Ectodermal cell (in vitro differentiated cells): ENCODE measurements at regions not wholly inside any gene's neighbourhood (a gene's known extent, or its start where the extent isn't known, plus 50 kb on each side); places are given as distances from the start of the nearest gene placed in this dataset.

Source experiments
- H3K27ac ChIP-seq: 2 replicates; pipeline ENCODE4 v1.7.0; 2013; ENCODE audit warnings: mild to moderate bottlenecking, low read depth, low read length; ENCODE audit not compliant: insufficient read depth, poor library complexity, severe bottlenecking
- H3K27me3 ChIP-seq: 2 replicates; pipeline ENCODE4 v1.7.0; 2013; ENCODE audit warnings: mild to moderate bottlenecking, low read length; ENCODE audit not compliant: insufficient read depth, control insufficient read depth, poor library complexity, severe bottlenecking
- H3K36me3 ChIP-seq: one replicate; pipeline ENCODE4 v1.7.0; 2013; ENCODE audit warnings: low read length; ENCODE audit not compliant: control insufficient read depth, insufficient read depth
- H3K4me1 ChIP-seq: one replicate; pipeline ENCODE4 v1.7.0; 2013; ENCODE audit warnings: low read length; ENCODE audit not compliant: control insufficient read depth, insufficient read depth
- H3K4me3 ChIP-seq: 2 replicates; pipeline ENCODE4 v1.7.0; 2013; ENCODE audit warnings: low read depth, low read length, control low read depth; ENCODE audit not compliant: insufficient read depth
- H3K9me3 ChIP-seq: 2 replicates; pipeline ENCODE4 v1.7.0; 2013; ENCODE audit warnings: mild to moderate bottlenecking, low read length, moderate library complexity; ENCODE audit not compliant: control insufficient read depth
- WGBS, 2 experiments: methylation state at CpG; one replicate each; pipeline ENCODE4 v1.1.7; 2013; ENCODE audit warnings: missing lambda C conversion rate in 2 of 2; 5-methylcytosine and 5-hydroxymethylcytosine counted together

GRCh38 chr2:45337481-45337880 lies 273.6 kb downstream of the SRBD1 start:
- Histone ChIP-seq H3K36me3 (no peaks in the 10 kb centered on the region), H3K27me3 (peaks cover 4% of the 10 kb centered on the region), H3K4me3 (no peak overlapping the region), H3K27ac (no peak overlapping the region), H3K4me1 (peaks cover 4% of the 10 kb centered on the region), H3K9me3 (no peaks in the 10 kb centered on the region)
- 85 to 90% methylated on average over 3 of the region's 3 CpGs for WGBS, 2 experiments

GRCh38 chr2:45334205-45334604 lies 276.9 kb downstream of the SRBD1 start:
- no peaks in the 10 kb centered on the region for H3K27me3 ChIP-seq
- H3K4me1 ChIP-seq = peaks cover 14% of the 10 kb centered on the region
- H3K36me3 ChIP-seq = no peaks in the 10 kb centered on the region
- WGBS, 2 experiments = 97% methylated on average over 17 of the region's 17 CpGs
- no peak overlapping the region for H3K27ac ChIP-seq
- H3K4me3 ChIP-seq = no peak overlapping the region
- H3K9me3 ChIP-seq = no peaks in the 10 kb centered on the region

- H3K27me3 ChIP-seq = no peaks in the 10 kb centered on the region
- WGBS, 2 experiments = 88 to 95% methylated on average over 1 of the region's 1 CpG
- H3K4me1 ChIP-seq = peaks cover 14% of the 10 kb centered on the region
- no peaks in the 10 kb centered on the region for H3K36me3 ChIP-seq
- no peaks in the 10 kb centered on the region for H3K9me3 ChIP-seq
- H3K4me3 ChIP-seq = no peak overlapping the region
- no peak overlapping the region for H3K27ac ChIP-seq
Observed at GRCh38 chr2:45332567-45332966, 278.5 kb downstream of the SRBD1 start.

- Histone ChIP-seq H3K4me3 (no peak overlapping the region), H3K27ac (no peak overlapping the region), H3K9me3 (no peaks in the 10 kb centered on the region), H3K36me3 (no peaks in the 10 kb centered on the region), H3K27me3 (no peaks in the 10 kb centered on the region), H3K4me1 (peaks cover 14% of the 10 kb centered on the region)
Observed at GRCh38 chr2:45332094-45332493, 279.0 kb downstream of the SRBD1 start.

- peaks cover 14% of the 10 kb centered on the region for H3K4me1 ChIP-seq
- no peak overlapping the region for H3K27ac ChIP-seq
- H3K36me3 ChIP-seq = no peaks in the 10 kb centered on the region
- 90 to 93% methylated on average over 7 of the region's 7 CpGs for WGBS, 2 experiments
- no peak overlapping the region for H3K4me3 ChIP-seq
- H3K9me3 ChIP-seq = no peaks in the 10 kb centered on the region
- no peaks in the 10 kb centered on the region for H3K27me3 ChIP-seq
Observed at GRCh38 chr2:45331410-45331786, 279.7 kb downstream of the SRBD1 start.

GRCh38 chr2:45330637-45331409 lies 280.2 kb downstream of the SRBD1 start:
- H3K9me3 ChIP-seq = no peaks in the 10 kb centered on the region
- WGBS, 2 experiments = 87% methylated on average over 8 of the region's 8 CpGs

GRCh38 chr2:45330108-45330507 lies 281.0 kb downstream of the SRBD1 start:
- no peaks in the 10 kb centered on the region for H3K27me3 ChIP-seq
- H3K4me3 ChIP-seq = no peak overlapping the region
- H3K4me1 ChIP-seq = peaks cover 14% of the 10 kb centered on the region
- no peak overlapping the region for H3K27ac ChIP-seq
- H3K36me3 ChIP-seq = no peaks in the 10 kb centered on the region
- no peaks in the 10 kb centered on the region for H3K9me3 ChIP-seq
- 93 to 94% methylated on average over 5 of the region's 5 CpGs for WGBS, 2 experiments

More at GRCh38 chr2:45330637-45331409, 280.2 kb downstream of the SRBD1 start:
- no peaks in the 10 kb centered on the region for H3K27me3 ChIP-seq
- peaks cover 14% of the 10 kb centered on the region for H3K4me1 ChIP-seq
- H3K36me3 ChIP-seq = no peaks in the 10 kb centered on the region
- no peak overlapping the region for H3K27ac ChIP-seq
- no peak overlapping the region for H3K4me3 ChIP-seq

- Histone ChIP-seq H3K27ac (no peak overlapping the region), H3K27me3 (no peaks in the 10 kb centered on the region)
- WGBS, 2 experiments = 61 to 67% methylated on average over 7 of the region's 7 CpGs
Observed at GRCh38 chr2:45329045-45329677, 281.9 kb downstream of the SRBD1 start.

GRCh38 chr2:45328264-45328870 lies 282.7 kb downstream of the SRBD1 start:
- peaks cover 14% of the 10 kb centered on the region for H3K4me1 ChIP-seq
- H3K9me3 ChIP-seq = peaks cover 2% of the 10 kb centered on the region
- no peak overlapping the region for H3K4me3 ChIP-seq
- no peaks in the 10 kb centered on the region for H3K36me3 ChIP-seq
- no peak overlapping the region for H3K27ac ChIP-seq
- no peaks in the 10 kb centered on the region for H3K27me3 ChIP-seq
- WGBS, 2 experiments = 88 to 97% methylated on average over 3 of the region's 3 CpGs

More at GRCh38 chr2:45329045-45329677, 281.9 kb downstream of the SRBD1 start:
- no peaks in the 10 kb centered on the region for H3K36me3 ChIP-seq
- peaks cover under 1% of the 10 kb centered on the region for H3K9me3 ChIP-seq
- peaks cover 14% of the 10 kb centered on the region for H3K4me1 ChIP-seq
- no peak overlapping the region for H3K4me3 ChIP-seq

GRCh38 chr2:45323344-45323743 lies 287.7 kb downstream of the SRBD1 start:
- Histone ChIP-seq H3K4me1 (no peaks in the 10 kb centered on the region), H3K36me3 (no peaks in the 10 kb centered on the region), H3K9me3 (peaks cover 2% of the 10 kb centered on the region), H3K27ac (no peak overlapping the region), H3K27me3 (no peaks in the 10 kb centered on the region), H3K4me3 (no peak overlapping the region)
- WGBS, 2 experiments = 98 to 99% methylated on average over 3 of the region's 3 CpGs
